Astrocyte (in vitro differentiated cells and primary cell): ENCODE measurements at regions not wholly inside any gene's neighbourhood (a gene's known extent, or its start where the extent isn't known, plus 50 kb on each side); places are given as distances from the start of the nearest gene placed in this dataset.

Experiments
- DNase-seq: peaks from one replicate; pipeline ENCODE4 v3.0.0-alpha.2; 2010; ENCODE audit warnings: low read depth
- FAIRE-seq: peaks from 2 replicates; lab custom pipeline; 2011; peaks lifted over from hg19 to GRCh38; lab: Jason Lieb, UNC
- H2AFZ ChIP-seq: 2 replicates; pipeline ENCODE4 v1.6.0; 2012; ENCODE audit warnings: low read depth, low read length, inconsistent platforms
- H3K27ac ChIP-seq: 2 replicates; pipeline ENCODE4 v1.5.1; 2011; ENCODE audit warnings: low read depth, low read length, inconsistent platforms
- H3K27me3 ChIP-seq: 2 replicates; pipeline ENCODE4 v1.6.0; 2011; ENCODE audit warnings: low read length, inconsistent platforms; ENCODE audit not compliant: insufficient read depth
- H3K36me3 ChIP-seq: 2 replicates; pipeline ENCODE4 v1.5.1; 2011; ENCODE audit warnings: low read length, inconsistent platforms; ENCODE audit not compliant: insufficient read depth
- H3K4me1 ChIP-seq: 2 replicates; pipeline ENCODE4 v1.5.1; 2011; ENCODE audit warnings: low read length, inconsistent platforms; ENCODE audit not compliant: insufficient read depth
- H3K4me2 ChIP-seq: 2 replicates; pipeline ENCODE4 v1.6.0; 2012; ENCODE audit warnings: low read length, inconsistent platforms
- H3K4me3 ChIP-seq: 2 replicates; pipeline ENCODE4 v1.5.1; 2011; ENCODE audit warnings: low read depth, mild to moderate bottlenecking, low read length, inconsistent platforms; ENCODE audit not compliant: insufficient read depth
- H3K79me2 ChIP-seq: 2 replicates; pipeline ENCODE4 v1.6.0; 2012; ENCODE audit warnings: mild to moderate bottlenecking, low read length, inconsistent platforms; ENCODE audit not compliant: insufficient read depth
- H3K9ac ChIP-seq: 2 replicates; pipeline ENCODE4 v1.6.0; 2012; ENCODE audit warnings: mild to moderate bottlenecking, low read length, inconsistent platforms
- H3K9me3 ChIP-seq: 2 replicates; pipeline ENCODE4 v1.5.1; 2012; ENCODE audit warnings: low read depth, mild to moderate bottlenecking, low read length, inconsistent platforms; ENCODE audit not compliant: insufficient read depth
- H4K20me1 ChIP-seq: 2 replicates; pipeline ENCODE4 v1.6.0; 2012; ENCODE audit warnings: low read length, inconsistent platforms; ENCODE audit not compliant: insufficient read depth
- H3K27ac Mint-ChIP-seq: one replicate; pipeline ENCODE4 v1.8.0; 2021; ENCODE audit warnings: mild to moderate bottlenecking, mixed read lengths; ENCODE audit not compliant: unreplicated experiment
- H3K27me3 Mint-ChIP-seq: one replicate; pipeline ENCODE4 v1.8.0; 2021; ENCODE audit warnings: low read depth, mixed read lengths; ENCODE audit not compliant: unreplicated experiment
- H3K36me3 Mint-ChIP-seq: one replicate; pipeline ENCODE4 v1.8.0; 2021; ENCODE audit warnings: low read depth, mixed read lengths; ENCODE audit not compliant: unreplicated experiment
- H3K4me1 Mint-ChIP-seq: one replicate; pipeline ENCODE4 v1.8.0; 2021; ENCODE audit warnings: low read depth, mixed read lengths; ENCODE audit not compliant: unreplicated experiment
- H3K4me3 Mint-ChIP-seq: one replicate; pipeline ENCODE4 v1.8.0; 2021; ENCODE audit warnings: mild to moderate bottlenecking, moderate library complexity, mixed read lengths; ENCODE audit not compliant: unreplicated experiment
- H3K9me3 Mint-ChIP-seq: one replicate; pipeline ENCODE4 v1.8.0; 2021; ENCODE audit warnings: mild to moderate bottlenecking, mixed read lengths; ENCODE audit not compliant: unreplicated experiment
- CTCF ChIP-seq: IDR thresholded peaks from 2 replicates; pipeline ENCODE4 v1.5.1; 2011; ENCODE audit warnings: low read depth, mild to moderate bottlenecking, inconsistent platforms, low read length, moderate library complexity; ENCODE audit not compliant: insufficient read depth
- EZH2 ChIP-seq: IDR thresholded peaks from 2 replicates; pipeline ENCODE4 v1.6.1; 2012; ENCODE audit warnings: mild to moderate bottlenecking, low read length, inconsistent platforms; ENCODE audit not compliant: insufficient read depth

- DNase-seq (peak; percentile 96), FAIRE-seq (peak; percentile 47)
- Histone ChIP-seq H3K27ac (peak overlapping the region; percentile 89), H3K79me2 (no peaks in the 10 kb centered on the region), H3K9me3 (no peaks in the 10 kb centered on the region), H2AFZ (peak overlapping the region; percentile 49), H3K4me1 (peaks cover 22% of the 10 kb centered on the region), H3K27me3 (no peaks in the 10 kb centered on the region), H3K4me2 (peak overlapping the region; percentile 46), H3K36me3 (no peaks in the 10 kb centered on the region), H3K4me3 (no peak overlapping the region), H4K20me1 (no peaks in the 10 kb centered on the region), H3K9ac (peak overlapping the region; percentile 52)
- Mint-ChIP-seq H3K27ac (peak overlapping the region; percentile 90), H3K4me3 (no peak overlapping the region), H3K27me3 (no peaks in the 10 kb centered on the region), H3K36me3 (no peaks in the 10 kb centered on the region), H3K9me3 (peaks cover 3% of the 10 kb centered on the region), H3K4me1 (peaks cover 33% of the 10 kb centered on the region)
- TF ChIP-seq EZH2, result no peak
- TF ChIP-seq CTCF, result no peak
These were observed 117.4 kb upstream of the ELL2 start for GRCh38 chr5:96079075-96079474.

- Histone ChIP-seq H3K4me1 (peaks cover 22% of the 10 kb centered on the region), H3K27me3 (no peaks in the 10 kb centered on the region), H3K36me3 (no peaks in the 10 kb centered on the region), H3K4me2 (no peak overlapping the region), H4K20me1 (no peaks in the 10 kb centered on the region), H3K9me3 (no peaks in the 10 kb centered on the region), H3K27ac (no peak overlapping the region), H3K79me2 (no peaks in the 10 kb centered on the region), H2AFZ (no peak overlapping the region), H3K4me3 (no peak overlapping the region), H3K9ac (no peak overlapping the region)
- Mint-ChIP-seq H3K27ac (no peak overlapping the region), H3K36me3 (no peaks in the 10 kb centered on the region), H3K4me1 (peaks cover 35% of the 10 kb centered on the region), H3K4me3 (no peak overlapping the region), H3K9me3 (peaks cover 3% of the 10 kb centered on the region), H3K27me3 (no peaks in the 10 kb centered on the region)
- no peak for TF ChIP-seq EZH2
- no peak for TF ChIP-seq CTCF
- DNase-seq (no peak), FAIRE-seq (no peak)
These were observed 114.8 kb upstream of the ELL2 start for GRCh38 chr5:96076451-96076850.

GRCh38 chr5:96075579-96076289 lies 114.1 kb upstream of the ELL2 start:
- no peak for TF ChIP-seq CTCF
- H3K36me3 ChIP-seq, result no peaks in the 10 kb centered on the region
- H3K9me3 Mint-ChIP-seq, result peaks cover 5% of the 10 kb centered on the region
- no peaks in the 10 kb centered on the region for H3K79me2 ChIP-seq
- H3K4me2 ChIP-seq, result no peak overlapping the region
- no peak overlapping the region for H3K27ac ChIP-seq
- H3K27ac Mint-ChIP-seq, result no peak overlapping the region
- H3K4me3 ChIP-seq, result no peak overlapping the region
- H3K4me3 Mint-ChIP-seq, result no peak overlapping the region
- H3K27me3 ChIP-seq, result no peaks in the 10 kb centered on the region
- H3K36me3 Mint-ChIP-seq, result no peaks in the 10 kb centered on the region
- H3K4me1 ChIP-seq, result peaks cover 16% of the 10 kb centered on the region
- H2AFZ ChIP-seq, result no peak overlapping the region
- peaks cover 30% of the 10 kb centered on the region for H3K4me1 Mint-ChIP-seq
- no peaks in the 10 kb centered on the region for H4K20me1 ChIP-seq
- DNase-seq (no peak), FAIRE-seq (no peak)
- no peaks in the 10 kb centered on the region for H3K9me3 ChIP-seq
- no peak overlapping the region for H3K9ac ChIP-seq
- no peaks in the 10 kb centered on the region for H3K27me3 Mint-ChIP-seq
